ENCODE measurements at regions not wholly inside any gene's neighbourhood (a gene's known extent, or its start where the extent isn't known, plus 50 kb on each side); places are given as distances from the start of the nearest gene placed in this dataset.

- Histone ChIP-seq H3K56ac (ENCODE audit: insufficient read length, low read depth, low read length) (no peak overlapping the region), H2BK120ac (ENCODE audit: low read depth, low read length, poor library complexity, severe bottlenecking) (no peak overlapping the region), H4K91ac (ENCODE audit: insufficient read length, low read depth, low read length) (no peak overlapping the region), H2BK15ac (ENCODE audit: low read depth, low read length) (no peak overlapping the region), H3T11ph (ENCODE audit: low read length) (no peak overlapping the region), H3K4ac (ENCODE audit: low read depth, low read length) (no peak overlapping the region), H3K9ac (ENCODE audit: extremely low read depth, insufficient read length, low read length) (no peak overlapping the region), H2BK12ac (ENCODE audit: insufficient read length, low read depth, low read length) (no peak overlapping the region), H3K79me1 (ENCODE audit: insufficient read depth, low read depth, low read length, poor library complexity, severe bottlenecking) (no peaks in the 10 kb centered on the region), H4K8ac (replicated peaks; ENCODE audit: insufficient read length, low read depth, low read length) (no peak overlapping the region), H3K27me3 (ENCODE audit: insufficient read depth, low read length) (no peaks in the 10 kb centered on the region), H3K79me2 (ENCODE audit: insufficient read depth, low read length) (no peaks in the 10 kb centered on the region), H3K4me1 (ENCODE audit: insufficient read depth, low read length) (peaks cover 2% of the 10 kb centered on the region; the same call in 1 of the 2 replicates), H3K9me3 (ENCODE audit: control insufficient read depth, low read depth, low read length) (no peaks in the 10 kb centered on the region), H3K14ac (ENCODE audit: insufficient read depth, low read length) (no peak overlapping the region), H3K23me2 (ENCODE audit: insufficient read length, low read depth, low read length, poor library complexity, severe bottlenecking) (no peaks in the 10 kb centered on the region), H3K27ac (ENCODE audit: insufficient read length, low read depth, low read length) (no peak overlapping the region), H2AFZ (ENCODE audit: low read length) (no peak overlapping the region), H3K23ac (ENCODE audit: insufficient read length, low read depth, low read length) (no peak overlapping the region), H4K5ac (ENCODE audit: insufficient read length, low read depth, low read length) (no peak overlapping the region), H4K20me1 (ENCODE audit: control insufficient read depth, insufficient read depth, insufficient read length) (no peaks in the 10 kb centered on the region), H3K18ac (ENCODE audit: insufficient read length, low read depth, low read length) (no peak overlapping the region), H2BK5ac (ENCODE audit: insufficient read length, low read length) (no peak overlapping the region), H2BK20ac (ENCODE audit: low read depth, low read length, poor library complexity, severe bottlenecking) (no peak overlapping the region), H2AK5ac (ENCODE audit: insufficient read length, low read length) (no peak overlapping the region), H3K4me2 (ENCODE audit: insufficient read depth, insufficient read length, low read length) (no peak overlapping the region)
- TF ChIP-seq CTCF (conservative IDR thresholded peaks at IDR 0.05): no peak
- no peak overlapping the region for H3K27ac Mint-ChIP-seq
- no peaks in the 10 kb centered on the region for H3K4me1 Mint-ChIP-seq
- WGBS (ENCODE audit: extremely low coverage, insufficient read length, low lambda C conversion rate): no CpG with 5 or more reads among the region's 2 CpGs
- H3K4me3 Mint-ChIP-seq: no peak overlapping the region
- H3K9me3 Mint-ChIP-seq: no peaks in the 10 kb centered on the region
- no peaks in the 10 kb centered on the region; a peak in 1 of 7 replicates for H3K36me3 Mint-ChIP-seq (ENCODE audit: insufficient read depth in 1 of 3, low read depth in 3 of 3)
- DNase-seq: no peak
- no peaks in the 10 kb centered on the region for H3K27me3 Mint-ChIP-seq (ENCODE audit: low read depth)
Measured at GRCh38 chr4:117302226-117302625, 216.8 kb upstream of the TRAM1L1 start.

Measured in H9 (cell line).